ENCODE measurements at regions not wholly inside any gene's neighbourhood (a gene's known extent, or its start where the extent isn't known, plus 50 kb on each side); places are given as distances from the start of the nearest gene placed in this dataset.

- TF ChIP-seq CTCF (IDR thresholded peaks at IDR 0.05; ENCODE audit: borderline replicate concordance, extremely low read depth, low read length, poor library complexity, severe bottlenecking) (no peak), EZH2 (IDR thresholded peaks at IDR 0.05; ENCODE audit: borderline replicate concordance, low read depth, low read length, severe bottlenecking) (no peak)
These were observed 183.7 kb upstream of the BCOR start for GRCh38 chrX:40281336-40282005.
